Activated CD8-positive, alpha-beta T cell treated with anti-CD3 and anti-CD28 coated beads for 36 hours (primary cell): ENCODE measurements at regions not wholly inside any gene's neighbourhood (a gene's known extent, or its start where the extent isn't known, plus 50 kb on each side); places are given as distances from the start of the nearest gene placed in this dataset.

ENCODE experiments used
- ATAC-seq: fragments of 200-7000 bp; cut with Tn5 transposase; one replicate; pipeline ENCODE4 v1.10.0; 2021; ENCODE audit warnings: mild to moderate bottlenecking, moderate library complexity
- CTCF ChIA-PET: fragments of 350-600 bp; sonication (Branson Sonifier 250); formaldehyde crosslinking; loops from one replicate; lab custom pipeline; 2021; ENCODE audit warnings: antibody characterized with exemption; lab: Charles Lee
- POLR2A ChIA-PET: fragments of 350-600 bp; sonication (Branson Sonifier 250); formaldehyde crosslinking; loops from one replicate; lab custom pipeline; 2021; ENCODE audit warnings: antibody characterized with exemption; lab: Charles Lee
- DNase-seq: peaks from one replicate; pipeline ENCODE4 v3.0.0-alpha.2; 2020
- H3K27ac Mint-ChIP-seq: one replicate; pipeline ENCODE4 v1.8.0; 2021; ENCODE audit warnings: mild to moderate bottlenecking, mixed read lengths
- H3K27me3 Mint-ChIP-seq: one replicate; pipeline ENCODE4 v1.8.0; 2021; ENCODE audit warnings: mixed read lengths
- H3K36me3 Mint-ChIP-seq: one replicate; pipeline ENCODE4 v1.8.0; 2021; ENCODE audit warnings: low read depth, mixed read lengths
- H3K4me1 Mint-ChIP-seq: one replicate; pipeline ENCODE4 v1.8.0; 2021; ENCODE audit warnings: low read depth, mixed read lengths
- H3K4me3 Mint-ChIP-seq: one replicate; pipeline ENCODE4 v1.8.0; 2021; ENCODE audit warnings: mild to moderate bottlenecking, moderate library complexity, mixed read lengths
- H3K9me3 Mint-ChIP-seq: one replicate; pipeline ENCODE4 v1.8.0; 2021; ENCODE audit warnings: mixed read lengths
- intact Hi-C: fragments of 100-400 bp; cut with micrococcal nuclease; formaldehyde crosslinking; loops from one replicate; pipeline ENCODE4 v1.10.0; 2022
- TF ChIP-seq, protein P1 (sequence below): fragments of 200-600 bp; IDR thresholded peaks from one replicate; pipeline ENCODE4 v1.8.0; 2022; ENCODE audit warnings: antibody characterized with exemption, mild to moderate bottlenecking

DNA sequence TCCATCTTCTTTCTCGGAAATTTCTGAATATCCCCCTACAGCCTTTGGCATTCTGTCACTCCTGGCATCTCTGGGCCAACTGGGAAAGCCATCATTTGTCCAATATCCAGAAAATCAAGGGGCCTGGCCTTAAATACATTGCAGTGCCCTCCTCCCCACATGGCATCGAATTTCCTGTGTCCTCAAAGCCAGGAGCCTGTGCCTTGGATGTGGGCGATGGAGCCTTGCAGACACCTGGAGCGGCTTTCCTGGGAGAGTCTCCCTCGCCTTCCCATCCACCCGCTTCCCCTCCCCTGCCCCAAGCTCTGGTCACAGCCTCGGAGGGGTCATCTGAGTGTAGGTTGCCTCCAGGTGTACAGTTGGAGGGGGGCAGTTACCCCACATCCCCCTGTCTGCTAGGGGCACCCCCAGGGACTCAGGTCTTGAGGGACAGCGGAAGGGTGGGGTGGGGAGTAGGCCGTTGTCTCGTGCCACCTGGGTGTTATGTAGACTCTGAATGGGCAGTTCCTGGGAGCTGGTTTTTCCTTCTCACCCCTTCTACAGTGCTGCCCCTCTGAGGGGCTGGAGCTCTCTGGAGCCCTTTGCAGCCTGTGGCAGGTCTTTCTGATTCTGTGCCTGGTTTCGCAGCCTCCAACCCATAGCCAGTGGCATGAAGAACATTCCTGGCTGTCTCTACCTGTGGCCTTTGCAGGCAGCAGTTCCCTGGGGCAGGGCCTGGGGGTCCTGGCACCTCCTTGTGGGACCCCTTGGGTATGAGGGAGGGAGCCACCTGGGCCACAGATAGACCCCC is 239.8 kb downstream of the SEC14L1 start:
- Mint-ChIP-seq H3K4me1 (peaks cover 82% of the 10 kb centered on the region), H3K9me3 (no peaks in the 10 kb centered on the region), H3K4me3 (no peak overlapping the region), H3K36me3 (peaks cover 6% of the 10 kb centered on the region), H3K27ac (no peak overlapping the region), H3K27me3 (no peaks in the 10 kb centered on the region)
- CTCF ChIA-PET = interaction anchor here (1.9 kb wide), 1 partner anchor 20 kb away, joined by 11 read pairs; no protein-coding TSS in a partner anchor
- DNase-seq (no peak), ATAC-seq (no peak)
- intact Hi-C loops = no loop called here
- TF ChIP-seq, protein P1, sequence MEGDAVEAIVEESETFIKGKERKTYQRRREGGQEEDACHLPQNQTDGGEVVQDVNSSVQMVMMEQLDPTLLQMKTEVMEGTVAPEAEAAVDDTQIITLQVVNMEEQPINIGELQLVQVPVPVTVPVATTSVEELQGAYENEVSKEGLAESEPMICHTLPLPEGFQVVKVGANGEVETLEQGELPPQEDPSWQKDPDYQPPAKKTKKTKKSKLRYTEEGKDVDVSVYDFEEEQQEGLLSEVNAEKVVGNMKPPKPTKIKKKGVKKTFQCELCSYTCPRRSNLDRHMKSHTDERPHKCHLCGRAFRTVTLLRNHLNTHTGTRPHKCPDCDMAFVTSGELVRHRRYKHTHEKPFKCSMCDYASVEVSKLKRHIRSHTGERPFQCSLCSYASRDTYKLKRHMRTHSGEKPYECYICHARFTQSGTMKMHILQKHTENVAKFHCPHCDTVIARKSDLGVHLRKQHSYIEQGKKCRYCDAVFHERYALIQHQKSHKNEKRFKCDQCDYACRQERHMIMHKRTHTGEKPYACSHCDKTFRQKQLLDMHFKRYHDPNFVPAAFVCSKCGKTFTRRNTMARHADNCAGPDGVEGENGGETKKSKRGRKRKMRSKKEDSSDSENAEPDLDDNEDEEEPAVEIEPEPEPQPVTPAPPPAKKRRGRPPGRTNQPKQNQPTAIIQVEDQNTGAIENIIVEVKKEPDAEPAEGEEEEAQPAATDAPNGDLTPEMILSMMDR = no peak
- POLR2A ChIA-PET = interaction anchor here (0.9 to 2.2 kb wide), 2 partner anchors 10 to 11 kb away, joined by 3 to 14 read pairs; no protein-coding TSS in a partner anchor

DNA sequence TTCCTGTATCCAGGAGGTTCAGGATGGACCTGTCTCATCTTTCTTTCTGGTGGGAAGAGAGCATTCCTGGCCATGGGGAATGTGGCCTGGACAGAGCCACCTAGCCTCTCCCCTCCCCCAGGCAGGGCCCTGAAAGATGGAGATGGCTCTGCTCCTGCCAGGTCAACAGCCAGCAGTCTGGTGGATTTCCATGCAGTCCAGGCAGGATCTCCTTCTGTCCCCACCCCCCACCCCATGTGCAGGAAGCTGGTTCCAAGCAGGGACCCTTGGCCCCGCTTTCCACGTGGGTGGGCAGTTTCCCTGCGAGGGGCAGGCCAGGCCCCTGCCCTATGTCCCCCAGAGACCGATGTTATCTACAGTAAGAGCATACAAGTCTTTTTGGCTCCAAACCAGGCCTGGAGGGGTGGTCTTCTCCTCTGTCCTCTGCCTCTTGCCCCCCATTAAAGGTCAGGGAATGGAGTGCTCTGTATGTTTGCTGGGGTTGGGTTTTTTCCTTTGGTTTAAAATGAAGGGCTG is 240.5 kb downstream of the SEC14L1 start:
- POLR2A ChIA-PET = interaction anchor here (0.9 to 2.2 kb wide), 4 partner anchors 9 to 49 kb away, joined by 3 to 14 read pairs (median 6); no protein-coding TSS in a partner anchor
- peak overlapping the region; percentile 23 for H3K27ac Mint-ChIP-seq
- intact Hi-C loops = no loop called here

DNA sequence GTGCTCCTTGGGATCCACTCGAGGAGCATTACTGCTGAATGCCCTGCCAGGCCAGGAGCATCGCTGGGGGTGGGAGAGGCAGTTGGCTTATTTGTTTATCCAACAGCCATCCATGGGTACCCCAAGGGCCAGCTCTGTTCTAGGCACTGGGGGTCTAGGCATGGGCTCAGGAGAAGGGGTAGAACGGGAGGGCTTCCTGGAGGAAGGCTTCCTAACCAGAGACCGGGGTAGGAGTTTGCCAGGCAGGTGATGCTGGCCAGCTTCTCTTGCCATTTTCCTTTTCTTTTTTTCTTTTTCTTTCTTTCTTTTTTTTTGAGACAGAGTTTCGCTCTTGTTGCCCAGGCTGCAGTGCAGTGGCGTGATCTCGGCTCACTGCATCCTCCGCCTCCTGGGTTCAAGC is 241.0 kb downstream of the SEC14L1 start:
- H3K27me3 Mint-ChIP-seq = no peaks in the 10 kb centered on the region
- TF ChIP-seq, protein P1 = no peak
- H3K9me3 Mint-ChIP-seq = no peaks in the 10 kb centered on the region
- no peak for DNase-seq
- CTCF ChIA-PET = interaction anchor here (0.6 to 2.8 kb wide), 3 partner anchors 19 to 255 kb away, joined by 3 to 11 read pairs (median 10); no protein-coding TSS in a partner anchor
- no peak for ATAC-seq
- intact Hi-C loops = no loop called here
- peak overlapping the region; percentile 63 for H3K27ac Mint-ChIP-seq
- peak overlapping the region; percentile 48 for H3K4me3 Mint-ChIP-seq
- POLR2A ChIA-PET = interaction anchor here (1.4 to 2.2 kb wide), 4 partner anchors 9 to 49 kb away, joined by 5 to 14 read pairs (median 6); no protein-coding TSS in a partner anchor
- H3K4me1 Mint-ChIP-seq = peaks cover 88% of the 10 kb centered on the region
- H3K36me3 Mint-ChIP-seq = peaks cover 1% of the 10 kb centered on the region

More for the DNA sequence above, 240.5 kb downstream of the SEC14L1 start:
- Mint-ChIP-seq H3K4me3 (no peak overlapping the region), H3K4me1 (peaks cover 85% of the 10 kb centered on the region), H3K9me3 (no peaks in the 10 kb centered on the region), H3K27me3 (no peaks in the 10 kb centered on the region), H3K36me3 (peaks cover 1% of the 10 kb centered on the region)
- DNase-seq (no peak), ATAC-seq (no peak)
- CTCF ChIA-PET = interaction anchor here (0.6 to 1.9 kb wide), 2 partner anchors 19 to 255 kb away, joined by 3 to 11 read pairs; no protein-coding TSS in a partner anchor
- TF ChIP-seq, protein P1 = no peak

DNA sequence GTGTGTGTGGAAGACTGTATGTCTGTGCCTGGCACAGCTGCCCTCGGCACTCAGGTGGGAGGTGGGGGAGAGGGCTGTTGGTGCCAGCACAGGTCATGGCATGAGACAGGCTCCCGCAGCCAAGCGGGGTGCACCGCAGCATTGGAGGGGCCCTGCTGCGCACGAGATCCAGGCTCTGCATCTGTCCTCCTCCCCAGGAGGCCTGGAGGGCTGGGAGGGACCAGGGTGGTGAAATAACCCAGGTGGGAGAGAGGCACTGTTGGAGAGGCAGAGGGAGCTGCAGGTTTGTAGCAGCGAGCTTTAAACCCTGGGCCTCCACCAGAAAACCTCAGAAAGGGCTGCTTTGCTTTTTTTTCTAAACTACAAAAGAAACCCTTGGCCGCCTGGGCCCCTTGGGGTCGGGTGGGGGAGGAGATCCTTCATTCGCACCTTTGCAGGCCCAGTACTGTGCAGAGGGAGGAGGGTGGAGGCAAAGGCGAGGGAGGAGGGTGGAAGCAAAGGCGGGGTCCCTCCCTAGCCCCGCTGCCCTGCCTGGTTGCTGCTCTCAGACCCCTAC is 241.7 kb downstream of the SEC14L1 start:
- intact Hi-C loops = no loop called here
- Mint-ChIP-seq H3K4me1 (peaks cover 88% of the 10 kb centered on the region), H3K27ac (peak overlapping the region; percentile 63), H3K4me3 (peak overlapping the region; percentile 48), H3K27me3 (no peaks in the 10 kb centered on the region), H3K9me3 (no peaks in the 10 kb centered on the region), H3K36me3 (no peaks in the 10 kb centered on the region)
- ChIA-PET CTCF (interaction anchor here (1.3 to 2.8 kb wide), 3 partner anchors 18 to 51 kb away, joined by 10 to 13 read pairs (median 11); no protein-coding TSS in a partner anchor), POLR2A (interaction anchor here (1.0 to 2.2 kb wide), 7 partner anchors 8 to 71 kb away, joined by 3 to 14 read pairs (median 5); no protein-coding TSS in a partner anchor)
- ATAC-seq (peak; percentile 80), DNase-seq (peak; percentile 86)
- TF ChIP-seq, protein P1 = no peak
